ENCODE measurements at regions not wholly inside any gene's neighbourhood (a gene's known extent, or its start where the extent isn't known, plus 50 kb on each side); places are given as distances from the start of the nearest gene placed in this dataset.

GRCh38 chr10:85039311-85039710 lies 710.9 kb downstream of the CCSER2 start:
- no peak overlapping the region for H3K4me3 ChIP-seq
- no peaks in the 10 kb centered on the region for H3K27me3 ChIP-seq
- no peak overlapping the region for H3K27ac ChIP-seq
- 71 to 76% methylated on average over 1 of the region's 1 CpG for WGBS, 2 donors
- no peaks in the 10 kb centered on the region for H3K4me1 ChIP-seq
- H3K9me3 ChIP-seq: peaks cover 0 to 33% (median 5%) of the 10 kb centered on the region in 11 donors
- TF ChIP-seq CTCF (IDR thresholded peaks at IDR 0.05): no peak
- ATAC-seq (no peak), DNase-seq (no peak)
- no peaks in the 10 kb centered on the region for H3K36me3 ChIP-seq
- intact Hi-C loops (cut with DNase I): no loop called here

GRCh38 chr10:85043207-85043606 lies 714.8 kb downstream of the CCSER2 start:
- no peak overlapping the region for H3K27ac ChIP-seq
- 60 to 62% methylated on average over 5 of the region's 5 CpGs for WGBS, 2 donors
- no peak for TF ChIP-seq CTCF (IDR thresholded peaks at IDR 0.05)
- peaks cover 0 to 41% (median 5%) of the 10 kb centered on the region in 11 donors for H3K9me3 ChIP-seq
- no peak overlapping the region for H3K4me3 ChIP-seq
- no peak for ATAC-seq
- no peaks in the 10 kb centered on the region for H3K27me3 ChIP-seq
- no peaks in the 10 kb centered on the region for H3K4me1 ChIP-seq
- no peaks in the 10 kb centered on the region for H3K36me3 ChIP-seq
- intact Hi-C loops (cut with DNase I): no loop called here
- no peak for DNase-seq

GRCh38 chr10:85045046-85045445 lies 716.7 kb downstream of the CCSER2 start:
- no peak overlapping the region for H3K4me3 ChIP-seq
- peaks cover 0 to 29% (median 5%) of the 10 kb centered on the region in 11 donors for H3K9me3 ChIP-seq
- H3K27me3 ChIP-seq: no peaks in the 10 kb centered on the region
- H3K4me1 ChIP-seq: no peaks in the 10 kb centered on the region
- no peak for TF ChIP-seq CTCF (IDR thresholded peaks at IDR 0.05)
- intact Hi-C loops (cut with DNase I): no loop called here
- 50 to 56% methylated on average over 2 of the region's 2 CpGs for WGBS, 2 donors
- no peak for DNase-seq
- H3K36me3 ChIP-seq: no peaks in the 10 kb centered on the region
- no peak overlapping the region for H3K27ac ChIP-seq
- no peak for ATAC-seq

GRCh38 chr10:85047170-85047834 lies 718.9 kb downstream of the CCSER2 start:
- 74 to 80% methylated on average over 5 of the region's 5 CpGs for WGBS, 2 donors
- Histone ChIP-seq H3K9me3 (peaks cover 0 to 24% (median 0%) of the 10 kb centered on the region in 11 donors), H3K36me3 (no peaks in the 10 kb centered on the region), H3K4me1 (no peaks in the 10 kb centered on the region), H3K27ac (no peak overlapping the region), H3K27me3 (no peaks in the 10 kb centered on the region), H3K4me3 (no peak overlapping the region)
- no peak for TF ChIP-seq CTCF (IDR thresholded peaks at IDR 0.05)
- ATAC-seq (no peak), DNase-seq (no peak)
- intact Hi-C loops (cut with DNase I): no loop called here
